CD4-positive, alpha-beta T cell (primary cell): ENCODE measurements at regions not wholly inside any gene's neighbourhood (a gene's known extent, or its start where the extent isn't known, plus 50 kb on each side); places are given as distances from the start of the nearest gene placed in this dataset.

Source experiments
- ATAC-seq: fragments of 200-7000 bp; cut with Tn5 transposase; one replicate; pipeline ENCODE4 v1.10.0; 2022; ENCODE audit warnings: mild to moderate bottlenecking; ENCODE audit not compliant: poor library complexity
- CTCF ChIA-PET: fragments of 350-600 bp; sonication (Branson Sonifier 250); formaldehyde crosslinking; loops from one replicate; lab custom pipeline; 2021; ENCODE audit warnings: antibody characterized with exemption, inconsistent platforms; lab: Charles Lee
- POLR2A ChIA-PET: fragments of 350-600 bp; sonication (Branson Sonifier 250); formaldehyde crosslinking; loops from one replicate; lab custom pipeline; 2021; ENCODE audit warnings: antibody characterized with exemption, inconsistent platforms; lab: Charles Lee
- DNase-seq, 14 experiments: peaks; one replicate each; pipeline ENCODE4 v3.0.0-alpha.2; 2013 to 2020; ENCODE audit warnings: mixed read lengths in 2 of 14
- H3K27ac ChIP-seq, 2 donors: one replicate each; pipeline versions ENCODE4 v1.5.1 to v1.7.0; 2013; ENCODE audit warnings: low read length in 2 of 2, low read depth in 1 of 2, mild to moderate bottlenecking in 1 of 2
- H3K27me3 ChIP-seq, 2 experiments: 1 replicate in 1 of 2; 2 replicates in 1 of 2; pipeline versions ENCODE4 v1.6.1 to v1.7.0; 2013; ENCODE audit warnings: low read length in 2 of 2, control low read depth in 1 of 2, mild to moderate bottlenecking in 1 of 2, moderate library complexity in 1 of 2; ENCODE audit not compliant: insufficient read depth in 2 of 2, control insufficient read depth in 1 of 2
- H3K36me3 ChIP-seq: one replicate; pipeline ENCODE4 v1.6.1; 2013; ENCODE audit warnings: low read length, control low read depth; ENCODE audit not compliant: insufficient read depth
- H3K4me1 ChIP-seq: one replicate; pipeline ENCODE4 v1.6.1; 2013; ENCODE audit warnings: low read length, control low read depth; ENCODE audit not compliant: insufficient read depth
- H3K4me3 ChIP-seq: one replicate; pipeline ENCODE4 v1.5.1; 2013; ENCODE audit warnings: mild to moderate bottlenecking, low read length, moderate library complexity
- H3K9me3 ChIP-seq, 2 experiments: 1 replicate in 1 of 2; 2 replicates in 1 of 2; pipeline versions ENCODE4 v1.6.1 to v1.7.0; 2013; ENCODE audit warnings: low read length in 2 of 2, mild to moderate bottlenecking in 2 of 2, control low read depth in 1 of 2, moderate library complexity in 1 of 2; ENCODE audit not compliant: control insufficient read depth in 1 of 2, insufficient read depth in 1 of 2
- H3K27ac Mint-ChIP-seq: one replicate; pipeline ENCODE4 v1.8.0; 2020; ENCODE audit warnings: mixed read lengths
- H3K27me3 Mint-ChIP-seq: one replicate; pipeline ENCODE4 v1.8.0; 2021; ENCODE audit warnings: mixed read lengths
- H3K36me3 Mint-ChIP-seq: one replicate; pipeline ENCODE4 v1.8.0; 2021; ENCODE audit warnings: low read depth, mixed read lengths
- H3K4me1 Mint-ChIP-seq: one replicate; pipeline ENCODE4 v1.8.0; 2021; ENCODE audit warnings: low read depth, mixed read lengths
- H3K4me3 Mint-ChIP-seq: one replicate; pipeline ENCODE4 v1.8.0; 2020; ENCODE audit warnings: mild to moderate bottlenecking, mixed read lengths
- H3K9me3 Mint-ChIP-seq: one replicate; pipeline ENCODE4 v1.8.0; 2020; ENCODE audit warnings: mixed read lengths
- CTCF ChIP-seq: fragments of 200-600 bp; IDR thresholded peaks from one replicate; pipeline ENCODE4 v1.8.0; 2022; ENCODE audit warnings: antibody characterized with exemption, mild to moderate bottlenecking
- intact Hi-C, 2 experiments: fragments of 100-400 bp; cut with DNase I in 1 of 2; cut with micrococcal nuclease in 1 of 2; formaldehyde crosslinking; loops; one replicate each; pipeline versions ENCODE4 v1.15.1 to v1.9.0; 2023 to 2025; cut with DNase I, micrococcal nuclease

DNA sequence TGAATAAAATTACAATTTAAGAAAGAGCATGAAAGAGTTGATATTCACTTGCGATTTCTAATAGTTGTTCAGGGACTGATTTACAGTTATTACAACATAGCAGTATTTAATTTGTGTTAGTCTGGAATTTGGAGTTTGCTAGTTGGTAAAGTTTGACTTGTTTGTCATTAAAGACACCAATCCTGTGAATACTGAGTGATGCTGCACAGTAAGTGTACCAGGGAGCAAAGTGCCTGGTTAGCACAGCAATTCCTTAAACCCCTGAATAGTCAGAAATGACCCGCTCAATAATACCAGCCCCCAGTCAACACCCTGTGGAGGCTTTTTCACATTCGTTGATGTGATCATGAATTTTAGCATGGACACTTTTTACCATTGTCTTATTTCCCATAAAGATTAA lies 122.2 kb upstream of the GC start:
- no peaks in the 10 kb centered on the region for H3K36me3 ChIP-seq
- intact Hi-C loops: no loop called here
- no peaks in the 10 kb centered on the region for H3K36me3 Mint-ChIP-seq
- H3K27me3 ChIP-seq: no peaks in the 10 kb centered on the region
- ChIA-PET CTCF (no interaction called here), POLR2A (no interaction called here)
- no peak for TF ChIP-seq CTCF
- H3K4me3 ChIP-seq: no peak overlapping the region
- H3K9me3 ChIP-seq: no peaks in the 10 kb centered on the region
- no peaks in the 10 kb centered on the region for H3K4me1 Mint-ChIP-seq
- DNase-seq: no peak
- H3K27me3 Mint-ChIP-seq: no peaks in the 10 kb centered on the region
- H3K4me1 ChIP-seq: no peaks in the 10 kb centered on the region
- H3K27ac ChIP-seq: no peak overlapping the region
- no peak for ATAC-seq
- H3K27ac Mint-ChIP-seq: no peak overlapping the region
- no peak overlapping the region for H3K4me3 Mint-ChIP-seq
- peaks cover 6% of the 10 kb centered on the region for H3K9me3 Mint-ChIP-seq

DNA sequence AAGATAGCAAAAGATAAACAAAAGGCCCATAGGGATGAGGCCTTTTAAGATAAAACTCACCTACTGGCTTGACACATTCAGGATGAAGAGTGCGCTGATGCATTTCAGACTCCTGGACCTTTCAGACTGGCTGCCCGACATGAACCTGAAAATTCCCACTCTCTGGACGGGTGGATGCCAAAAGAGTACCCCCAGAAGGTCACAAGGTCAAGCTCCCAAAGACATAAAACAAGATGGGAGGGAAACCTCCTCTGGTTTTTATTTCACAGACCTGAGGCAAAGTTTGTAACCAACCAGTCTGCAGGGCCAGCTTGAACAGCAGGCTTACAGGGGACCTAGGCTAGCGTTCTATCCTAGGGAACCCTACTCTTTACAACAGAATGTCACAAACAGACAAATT lies 123.2 kb upstream of the GC start:
- CTCF ChIA-PET: no interaction called here
- H3K27ac Mint-ChIP-seq: no peak overlapping the region
- intact Hi-C loops: no loop called here

GRCh38 chr4:71907782-71908181 lies 123.9 kb upstream of the GC start:
- intact Hi-C loops: no loop called here
- Mint-ChIP-seq H3K4me1 (no peaks in the 10 kb centered on the region), H3K36me3 (no peaks in the 10 kb centered on the region), H3K4me3 (no peak overlapping the region), H3K27me3 (no peaks in the 10 kb centered on the region), H3K9me3 (peaks cover 8% of the 10 kb centered on the region), H3K27ac (no peak overlapping the region)
- no peak for TF ChIP-seq CTCF
- Histone ChIP-seq H3K27ac (no peak overlapping the region), H3K4me1 (no peaks in the 10 kb centered on the region), H3K27me3 (no peaks in the 10 kb centered on the region), H3K36me3 (no peaks in the 10 kb centered on the region), H3K4me3 (no peak overlapping the region), H3K9me3 (no peaks in the 10 kb centered on the region)
- CTCF ChIA-PET: no interaction called here
- no peak for ATAC-seq
- POLR2A ChIA-PET: no interaction called here
- no peak for DNase-seq

More for the DNA sequence above, 123.2 kb upstream of the GC start:
- H3K4me1 ChIP-seq: no peaks in the 10 kb centered on the region
- ATAC-seq (no peak), DNase-seq (no peak)
- no peak overlapping the region for H3K4me3 ChIP-seq
- H3K27me3 ChIP-seq: no peaks in the 10 kb centered on the region
- Mint-ChIP-seq H3K4me1 (no peaks in the 10 kb centered on the region), H3K36me3 (no peaks in the 10 kb centered on the region), H3K4me3 (no peak overlapping the region), H3K27me3 (no peaks in the 10 kb centered on the region), H3K9me3 (peaks cover 8% of the 10 kb centered on the region)
- no peak for TF ChIP-seq CTCF
- H3K36me3 ChIP-seq: no peaks in the 10 kb centered on the region
- H3K9me3 ChIP-seq: no peaks in the 10 kb centered on the region
- POLR2A ChIA-PET: no interaction called here
- no peak overlapping the region for H3K27ac ChIP-seq
